ENCODE measurements at regions not wholly inside any gene's neighbourhood (a gene's known extent, or its start where the extent isn't known, plus 50 kb on each side); places are given as distances from the start of the nearest gene placed in this dataset.

DNA sequence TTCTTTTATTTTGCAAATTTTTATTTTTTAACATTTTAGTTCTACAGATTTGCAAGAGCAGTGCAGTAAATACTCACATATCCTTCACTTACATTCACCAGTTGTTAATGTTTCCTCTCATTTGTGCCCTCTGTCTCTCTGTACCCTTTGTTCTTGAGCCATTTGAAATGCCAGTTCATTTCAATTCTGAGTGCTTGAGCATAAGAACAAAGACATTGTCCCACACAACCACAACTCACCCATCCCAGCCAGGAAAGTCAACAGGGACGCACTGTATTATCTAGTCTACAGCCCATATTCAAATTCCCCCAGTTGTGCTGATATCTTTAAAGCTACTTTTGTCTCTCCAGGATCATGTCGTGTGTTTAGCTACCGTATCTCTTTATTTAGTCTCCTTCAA is 141.4 kb upstream of the SLC6A11 start:
- TF ChIP-seq, protein P1, sequence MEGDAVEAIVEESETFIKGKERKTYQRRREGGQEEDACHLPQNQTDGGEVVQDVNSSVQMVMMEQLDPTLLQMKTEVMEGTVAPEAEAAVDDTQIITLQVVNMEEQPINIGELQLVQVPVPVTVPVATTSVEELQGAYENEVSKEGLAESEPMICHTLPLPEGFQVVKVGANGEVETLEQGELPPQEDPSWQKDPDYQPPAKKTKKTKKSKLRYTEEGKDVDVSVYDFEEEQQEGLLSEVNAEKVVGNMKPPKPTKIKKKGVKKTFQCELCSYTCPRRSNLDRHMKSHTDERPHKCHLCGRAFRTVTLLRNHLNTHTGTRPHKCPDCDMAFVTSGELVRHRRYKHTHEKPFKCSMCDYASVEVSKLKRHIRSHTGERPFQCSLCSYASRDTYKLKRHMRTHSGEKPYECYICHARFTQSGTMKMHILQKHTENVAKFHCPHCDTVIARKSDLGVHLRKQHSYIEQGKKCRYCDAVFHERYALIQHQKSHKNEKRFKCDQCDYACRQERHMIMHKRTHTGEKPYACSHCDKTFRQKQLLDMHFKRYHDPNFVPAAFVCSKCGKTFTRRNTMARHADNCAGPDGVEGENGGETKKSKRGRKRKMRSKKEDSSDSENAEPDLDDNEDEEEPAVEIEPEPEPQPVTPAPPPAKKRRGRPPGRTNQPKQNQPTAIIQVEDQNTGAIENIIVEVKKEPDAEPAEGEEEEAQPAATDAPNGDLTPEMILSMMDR (IDR thresholded peaks at IDR 0.05; ENCODE audit: insufficient read depth, low read length, poor library complexity, severe bottlenecking) = no peak
- TF ChIP-seq EZH2phosphoT487 (conservative IDR thresholded peaks at IDR 0.05; ENCODE audit: low read length) = no peak

Measured in SU-DHL-6 (cell line).